ENCODE measurements at regions not wholly inside any gene's neighbourhood (a gene's known extent, or its start where the extent isn't known, plus 50 kb on each side); places are given as distances from the start of the nearest gene placed in this dataset.
"Not testable (repeated sequence)": the region's sequence is repeated elsewhere in the genome, so short reads cannot be mapped to it uniquely, and the experiment has no call there.

DNA sequence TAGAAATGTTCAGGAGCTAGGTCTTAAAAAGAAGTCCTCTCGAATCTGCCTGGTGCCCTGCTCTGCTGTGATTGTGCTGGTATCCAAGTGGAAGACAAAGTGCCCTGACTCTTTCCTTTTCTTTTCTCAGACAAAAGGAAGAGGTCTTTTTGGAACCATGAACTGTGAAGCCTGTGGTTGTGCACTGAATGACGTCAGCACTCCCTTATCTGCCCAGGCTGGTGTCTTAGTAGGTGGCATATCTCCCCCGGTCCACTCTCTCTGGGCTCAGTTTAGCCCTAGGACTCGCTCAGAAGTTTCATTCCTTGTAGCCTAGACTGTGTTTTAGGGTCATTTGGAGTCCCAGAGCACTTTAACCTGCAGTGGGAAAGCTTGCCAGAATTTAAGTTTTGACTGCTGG is 400.3 kb upstream of the CT83 start:
- DNase-seq = no peak

DNA sequence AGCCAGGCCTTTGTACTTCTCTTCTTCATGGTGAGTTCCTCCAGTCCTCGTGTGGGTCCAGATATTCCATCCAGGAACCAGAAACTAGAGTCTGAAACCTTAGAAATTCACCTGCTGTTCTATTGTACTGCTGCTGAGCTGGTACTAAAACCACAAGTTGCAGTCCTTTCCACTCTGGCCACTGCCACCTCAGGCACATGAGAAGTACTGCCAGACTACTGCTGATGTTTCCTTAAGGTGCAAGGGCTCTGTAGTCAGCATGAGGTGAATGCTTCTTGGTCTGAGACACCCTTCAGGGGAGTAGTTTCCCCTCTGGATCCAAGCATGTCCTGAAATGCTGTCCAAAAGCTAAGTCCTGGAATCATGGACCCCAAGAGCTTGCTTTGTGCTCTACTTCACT is 399.6 kb upstream of the CT83 start:
- DNase-seq = no peak

DNA sequence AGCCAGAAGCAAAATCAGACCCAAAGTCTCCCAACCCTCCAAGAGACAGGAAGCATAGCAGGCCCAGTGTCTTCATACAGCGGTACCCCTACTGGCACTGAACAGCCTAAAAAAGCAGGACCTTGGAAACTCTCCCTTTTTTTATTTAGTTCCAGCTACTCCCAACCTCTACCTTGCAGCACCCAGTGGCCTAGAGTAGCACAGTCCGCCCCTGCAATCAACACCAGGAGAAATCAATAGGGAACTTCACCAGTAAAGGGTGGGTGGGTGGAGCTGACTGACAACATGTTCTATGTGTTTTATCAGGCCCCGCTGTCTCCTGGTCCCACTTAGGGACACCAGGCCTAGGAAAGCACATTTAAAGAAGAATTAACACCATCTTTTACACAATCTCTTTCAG is 378.5 kb upstream of the CT83 start:
- DNase-seq = no peak

- DNase-seq = no peak
Observed at GRCh38 chrX:116827063-116827462, 364.3 kb upstream of the CT83 start.

DNA sequence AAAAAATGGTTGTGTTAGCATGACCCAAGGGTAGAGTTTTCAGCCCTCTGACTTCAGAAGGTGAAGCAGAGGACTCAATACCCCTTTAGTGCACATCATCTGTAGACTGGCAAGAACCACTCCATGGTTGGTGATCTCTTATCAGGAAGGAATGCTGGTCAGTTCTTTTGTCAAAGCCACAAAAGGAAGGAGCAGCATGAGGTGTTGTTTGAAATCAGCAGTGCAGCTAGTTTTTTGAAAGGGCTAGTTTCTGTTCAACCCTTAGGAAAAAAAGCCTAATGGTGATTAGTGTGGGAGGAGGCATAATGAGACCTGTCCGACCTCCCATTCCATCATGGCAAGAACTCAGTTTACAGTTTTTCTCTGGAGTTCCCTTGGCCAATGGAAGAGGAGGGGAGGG is 362.0 kb upstream of the CT83 start:
- no peak for DNase-seq

DNA sequence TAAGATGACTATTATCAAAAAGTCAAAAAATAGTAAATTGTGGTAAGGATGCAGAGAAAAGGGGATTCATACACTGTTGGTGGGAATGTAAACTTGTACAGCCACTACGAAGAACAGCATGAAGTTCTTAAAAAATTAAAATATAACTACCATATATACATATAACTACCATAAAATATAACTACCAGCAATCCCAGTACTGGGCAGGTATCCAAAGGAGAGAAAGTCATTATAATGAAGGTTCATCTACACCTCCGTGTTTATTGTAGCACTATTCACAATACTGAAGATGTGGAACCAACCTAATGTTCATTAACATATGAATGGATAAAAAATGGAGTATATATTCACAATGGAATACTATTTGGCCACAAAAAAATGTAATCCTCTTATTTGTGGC is 360.9 kb upstream of the CT83 start:
- no peak for DNase-seq

GRCh38 chrX:116806288-116806802 is 343.6 kb upstream of the CT83 start:
- no peak for DNase-seq

- DNase-seq = no peak
Observed at GRCh38 chrX:116801943-116802342, 339.2 kb upstream of the CT83 start.

DNA sequence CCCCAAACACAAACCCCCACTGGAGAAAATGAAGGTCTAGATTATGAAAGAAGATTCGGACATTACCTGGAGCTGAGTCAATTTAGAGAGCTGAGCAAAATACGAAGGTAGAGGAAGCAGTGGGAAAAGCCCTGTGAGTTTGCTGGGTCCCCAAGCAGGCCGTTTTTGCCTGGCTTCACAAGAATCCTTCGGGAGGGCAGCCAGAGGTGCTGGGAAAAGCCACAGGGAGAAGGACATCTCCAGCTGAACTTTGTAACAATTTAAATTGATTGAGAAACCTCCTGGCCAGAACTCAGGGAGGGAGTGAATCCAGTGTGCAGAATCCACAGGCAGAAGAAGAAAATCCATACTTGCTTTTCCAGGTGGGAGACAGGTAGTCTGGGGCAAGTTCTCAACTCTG is 319.1 kb upstream of the CT83 start:
- DNase-seq = no peak

GRCh38 chrX:116757491-116757890 is 294.7 kb upstream of the CT83 start:
- DNase-seq = no peak

DNA sequence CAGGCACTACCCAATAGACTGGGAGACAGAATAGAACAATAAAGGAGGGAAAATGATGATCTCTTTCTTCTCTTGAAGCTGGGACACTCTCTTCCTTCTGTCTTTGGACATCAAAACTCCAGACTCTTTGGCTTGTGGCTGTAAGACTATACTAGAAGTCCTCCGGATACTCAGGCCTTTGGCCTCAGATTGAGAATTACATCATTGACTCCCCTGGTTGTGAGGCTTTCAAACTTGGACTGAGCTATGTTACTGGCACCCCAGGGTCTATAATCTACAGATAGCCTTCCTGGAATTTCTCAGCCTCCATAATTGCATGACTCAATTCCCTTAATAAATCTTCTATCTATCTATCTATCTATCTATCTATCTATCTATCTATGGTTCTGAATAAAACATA is 294.2 kb upstream of the CT83 start:
- DNase-seq = no peak

DNA sequence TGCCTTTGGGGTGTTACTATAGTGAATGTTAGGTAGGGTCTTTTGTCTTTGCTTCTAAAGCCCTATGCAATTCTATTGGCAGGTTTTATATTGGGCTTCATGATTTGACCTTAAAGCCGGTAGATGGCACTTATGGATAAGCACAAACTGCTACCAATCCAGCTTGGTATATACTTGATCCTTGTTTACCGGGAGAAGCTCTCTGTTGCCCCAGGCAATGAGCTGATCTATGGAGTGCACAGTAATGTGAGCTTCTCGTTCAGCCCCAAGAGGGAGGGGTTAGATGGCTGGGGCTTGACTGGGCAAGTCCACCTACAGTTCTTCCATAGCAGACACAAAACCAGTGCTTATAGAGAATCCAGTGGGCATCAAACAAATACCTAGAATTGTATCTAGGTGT is 287.2 kb upstream of the CT83 start:
- no peak for DNase-seq

DNA sequence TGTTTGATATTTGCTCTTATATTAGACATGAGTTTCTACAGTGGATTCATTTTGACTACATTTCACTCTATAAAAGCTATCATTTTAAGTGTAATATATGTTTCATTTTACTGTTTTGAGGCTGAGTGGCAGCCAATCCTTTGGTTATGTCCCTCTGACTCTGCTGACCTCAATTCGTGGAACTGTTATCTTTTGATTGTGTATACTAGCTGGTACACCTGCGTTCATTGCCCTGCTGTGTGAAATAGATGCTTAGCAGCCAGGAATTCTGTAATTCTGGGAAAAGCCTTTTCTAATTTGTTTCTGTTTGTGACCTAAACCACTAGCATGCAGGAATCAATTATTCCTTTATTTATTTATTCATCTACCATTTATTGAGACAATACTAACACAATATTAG is 269.4 kb upstream of the CT83 start:
- DNase-seq = no peak

DNA sequence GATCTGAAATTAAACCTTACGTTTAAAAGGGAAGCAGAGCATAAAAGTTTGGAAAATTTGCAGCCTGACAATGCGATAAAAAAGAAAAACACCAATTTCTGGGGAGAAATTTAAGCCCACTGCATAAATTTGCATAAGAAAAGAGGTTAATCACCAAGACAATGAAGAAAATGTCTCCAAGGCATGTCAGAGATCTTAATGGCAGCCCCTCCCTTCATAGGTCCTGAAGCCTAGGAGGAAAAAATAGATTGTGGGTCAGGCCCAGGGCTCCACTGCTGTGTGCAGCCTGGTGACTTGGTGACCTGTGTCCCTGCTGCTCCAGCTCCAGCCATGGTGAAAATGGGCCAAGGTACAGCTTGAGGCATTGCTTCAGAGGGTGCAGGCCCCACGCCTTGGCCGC is 264.0 kb upstream of the CT83 start:
- no peak for DNase-seq

DNA sequence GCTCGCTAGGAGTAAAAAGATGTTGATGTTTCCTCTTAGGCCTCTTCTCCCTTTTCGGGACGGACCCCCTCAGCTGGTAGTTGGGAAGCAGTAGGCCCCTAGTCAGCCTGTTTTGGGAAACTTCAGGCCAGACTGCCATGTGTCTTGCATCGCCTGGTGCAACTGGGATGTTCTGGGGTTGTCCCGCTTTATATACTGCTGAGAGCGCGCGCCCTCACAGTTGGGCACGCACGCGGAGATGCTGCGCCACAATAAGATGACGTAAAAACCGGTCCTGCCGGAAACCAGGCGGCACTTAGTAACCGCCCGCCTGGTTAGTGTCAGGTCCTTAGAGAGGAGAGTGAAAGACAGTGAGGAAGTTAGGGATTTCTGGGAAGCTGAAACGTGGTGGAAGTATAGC is 231.3 kb upstream of the CT83 start:
- no peak for DNase-seq

DNA sequence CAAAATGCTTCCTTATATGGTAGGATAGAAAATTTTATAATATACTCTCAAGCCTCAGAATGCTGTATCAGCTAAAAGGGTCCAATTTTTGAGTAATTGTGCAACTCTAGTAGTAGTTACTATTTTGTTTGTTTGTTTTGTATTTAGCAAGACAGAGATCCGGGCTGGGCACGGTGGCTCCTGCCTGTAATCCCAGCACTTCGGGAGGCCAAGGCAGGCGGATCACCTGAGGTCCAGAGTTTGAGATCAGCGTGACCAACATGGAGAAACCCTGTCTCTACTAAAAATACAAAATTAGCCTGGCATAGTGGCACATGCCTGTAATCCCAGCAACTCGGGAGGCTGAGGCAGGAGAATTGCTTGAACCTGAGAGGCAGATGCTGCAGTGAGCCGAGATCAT is 216.8 kb upstream of the CT83 start:
- DNase-seq = not testable (repeated sequence)

GRCh38 chrX:116667346-116668134 is 204.8 kb upstream of the CT83 start:
- peak; percentile 2 for DNase-seq

DNA sequence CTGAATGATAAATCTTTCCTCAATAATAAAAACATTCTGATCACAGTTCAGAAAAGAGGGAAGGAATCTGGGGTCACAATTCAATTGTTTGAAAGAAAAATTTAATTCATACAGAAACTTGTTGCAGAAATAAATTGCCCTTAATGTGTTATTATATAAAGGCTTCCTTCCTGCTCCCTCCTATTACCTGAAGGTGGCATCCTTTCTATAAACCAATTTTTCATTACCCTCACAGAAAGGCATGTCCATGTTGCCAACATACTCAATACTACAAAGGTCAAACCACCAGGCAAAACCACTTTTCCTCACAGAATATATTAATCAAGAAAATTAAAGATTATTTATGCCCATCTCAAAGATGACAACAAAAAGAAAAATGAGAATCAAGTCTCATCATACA is 194.3 kb upstream of the CT83 start:
- no peak for DNase-seq

- DNase-seq = no peak
Observed at GRCh38 chrX:116628464-116628863, 165.7 kb upstream of the CT83 start.

GRCh38 chrX:116618546-116618945 is 155.8 kb upstream of the CT83 start:
- no peak for DNase-seq

DNA sequence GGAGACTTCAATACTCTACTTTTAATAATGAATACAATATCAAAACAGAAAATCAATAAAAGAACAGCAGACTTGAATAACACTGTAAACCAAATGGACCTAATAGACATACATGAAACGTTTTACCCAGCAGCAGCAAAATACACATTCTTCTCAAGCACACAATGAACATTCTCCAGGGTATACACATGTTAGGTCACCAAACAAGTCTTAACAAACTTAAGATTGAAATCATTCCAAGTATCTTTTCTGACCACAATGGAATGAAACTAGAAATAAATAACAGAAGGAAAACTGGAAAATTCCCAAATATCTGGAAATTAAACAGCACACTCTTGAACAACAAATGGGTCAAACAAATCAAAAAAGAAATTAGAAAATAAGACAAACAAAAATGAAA is 145.0 kb upstream of the CT83 start:
- DNase-seq = no peak

- DNase-seq = no peak
Observed at GRCh38 chrX:116605576-116605975, 142.8 kb upstream of the CT83 start.

DNA sequence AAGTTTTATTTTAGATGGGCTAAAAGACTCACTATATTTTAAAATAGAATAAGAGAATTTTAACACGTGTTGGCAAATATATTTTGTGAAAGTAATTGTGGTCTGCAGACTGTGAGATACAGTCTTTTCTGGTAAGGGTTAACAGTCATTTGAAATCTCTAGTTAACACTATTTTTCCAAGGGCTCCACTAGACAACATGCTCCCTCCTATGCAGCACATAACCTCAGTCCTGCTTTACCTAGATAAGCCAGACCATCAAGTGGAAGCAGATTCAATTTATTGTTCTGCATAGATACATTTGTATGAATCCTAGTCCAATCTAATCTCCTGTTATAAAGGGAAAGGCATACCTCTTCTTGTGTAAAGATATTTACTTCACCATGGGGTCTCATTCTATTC is 133.2 kb upstream of the CT83 start:
- DNase-seq = no peak

Measured in right kidney (tissue), 1 donor.